HepG2 (cell line): ENCODE measurements at regions not wholly inside any gene's neighbourhood (a gene's known extent, or its start where the extent isn't known, plus 50 kb on each side); places are given as distances from the start of the nearest gene placed in this dataset.

Experiments
- ATAC-seq: fragments of 200-7000 bp; cut with Tn5 transposase; 3 replicates; pipeline ENCODE4 v1.9.1; 2020; ENCODE audit warnings: mild to moderate bottlenecking, moderate library complexity
- BruUV-seq: library from RNA; stranded (reverse); fragments of 400-500 nt; replicated peaks from 2 replicates; lab custom pipeline; 2021; lab: Mats Ljungman, UMichigan
- CTCF ChIA-PET: fragments of 300-600 bp; formaldehyde crosslinking; extraction: SDS; loops from one replicate; lab custom pipeline; 2021; ENCODE audit warnings: low total read pairs, inconsistent platforms, low intra/inter-chr PET ratio; lab: Yijun Ruan, JAX
- POLR2A ChIA-PET: fragments of 350-600 bp; sonication (Branson Sonifier 250); formaldehyde crosslinking; loops from one replicate; lab custom pipeline; 2020; ENCODE audit warnings: antibody characterized with exemption, inconsistent platforms; lab: Yijun Ruan, JAX
- DNase-seq: peaks from one replicate; pipeline ENCODE4 v3.0.0-alpha.2; 2015; ENCODE audit warnings: low spot score
- FAIRE-seq: peaks from 3 replicates; lab custom pipeline; 2011; peaks lifted over from hg19 to GRCh38; lab: Jason Lieb, UNC
- H2AFZ ChIP-seq: one replicate; pipeline ENCODE4 v1.6.1; 2011; ENCODE audit warnings: low read length, inconsistent platforms
- H3K27ac ChIP-seq: fragments of 300-600 bp; 3 replicates; pipeline ENCODE4 v1.8.0; 2011; ENCODE audit warnings: mixed run types, mild to moderate bottlenecking, mixed read lengths, low read length, inconsistent platforms; ENCODE audit not compliant: insufficient read depth; ENCODE audit errors: extremely low read length
- H3K27me3 ChIP-seq, 2 experiments: fragments of 200-600 bp in 1 of 2; 2 replicates in 1 of 2; 3 replicates in 1 of 2; pipeline versions ENCODE4 v1.6.0 to v1.8.0; 2011; ENCODE audit warnings: low read length in 2 of 2, mild to moderate bottlenecking in 2 of 2, moderate library complexity in 2 of 2, inconsistent platforms in 1 of 2; ENCODE audit not compliant: insufficient read depth in 2 of 2, control insufficient read depth in 1 of 2
- H3K36me3 ChIP-seq, 2 experiments: fragments of 200-600 bp in 1 of 2; replicated peaks in 1 of 2; 2 replicates in 1 of 2; 3 replicates in 1 of 2; pipeline versions ENCODE4 v1.5.1 to v1.8.0; 2011; ENCODE audit warnings: low read length in 2 of 2, inconsistent platforms in 1 of 2; ENCODE audit not compliant: insufficient read depth in 2 of 2, control insufficient read depth in 1 of 2
- H3K4me1 ChIP-seq: 2 replicates; pipeline ENCODE4 v1.5.1; 2012; ENCODE audit warnings: low read length, inconsistent platforms; ENCODE audit not compliant: insufficient read depth
- H3K4me2 ChIP-seq: 2 replicates; pipeline ENCODE4 v1.6.0; 2011; ENCODE audit warnings: low read depth, low read length, inconsistent platforms
- H3K4me3 ChIP-seq, 3 experiments: fragments of 200-600 bp in 1 of 3; sonication (generic), shearing (Covaris generic) in 1 of 3; replicated peaks in 1 of 3; 2 replicates each; pipeline ENCODE4 v1.5.1; 2011 to 2016; ENCODE audit warnings: low read length in 3 of 3, inconsistent platforms in 2 of 3, low read depth in 2 of 3, mild to moderate bottlenecking in 2 of 3, control low read depth in 1 of 3, mixed read lengths in 1 of 3; ENCODE audit not compliant: insufficient read depth in 1 of 3
- H3K79me2 ChIP-seq: one replicate; pipeline ENCODE4 v1.6.1; 2011; ENCODE audit warnings: low read length, inconsistent platforms; ENCODE audit not compliant: insufficient read depth
- H3K9ac ChIP-seq: 2 replicates; pipeline ENCODE4 v1.6.0; 2011; ENCODE audit warnings: mild to moderate bottlenecking, low read depth, low read length, inconsistent platforms; ENCODE audit not compliant: insufficient read depth
- H3K9me3 ChIP-seq: 2 replicates; pipeline ENCODE4 v1.5.1; 2012; ENCODE audit warnings: mild to moderate bottlenecking, low read length
- H4K20me1 ChIP-seq: 2 replicates; pipeline ENCODE4 v1.6.0; 2011; ENCODE audit warnings: inconsistent platforms, mild to moderate bottlenecking, low read length, moderate library complexity; ENCODE audit not compliant: insufficient read depth
- ATF2 ChIP-seq: sonication (generic); formaldehyde crosslinking; IDR thresholded peaks from 2 replicates; pipeline ENCODE4 v1.4.0; 2020; ENCODE audit warnings: missing genetic modification reagents
- ATF3 ChIP-seq: sonication (generic); formaldehyde crosslinking; IDR thresholded peaks from 2 replicates; pipeline ENCODE4 v1.4.0; 2020; ENCODE audit warnings: missing genetic modification reagents
- CEBPG ChIP-seq: IDR thresholded peaks from 2 replicates; pipeline ENCODE4 v1.6.1; 2016
- EEA1 ChIP-seq: sonication (generic); formaldehyde crosslinking; IDR thresholded peaks from 2 replicates; pipeline ENCODE4 v1.5.1; 2020; ENCODE audit warnings: mild to moderate bottlenecking, missing genetic modification reagents, borderline replicate concordance
- ETV6 ChIP-seq: sonication (generic); formaldehyde crosslinking; conservative IDR thresholded peaks from 2 replicates; pipeline ENCODE4 v1.4.0; 2020; ENCODE audit warnings: missing genetic modification reagents
- HDAC1 ChIP-seq: sonication (generic); formaldehyde crosslinking; IDR thresholded peaks from 2 replicates; pipeline ENCODE4 v1.5.1; 2020; ENCODE audit warnings: mild to moderate bottlenecking, missing genetic modification reagents
- HIC2 ChIP-seq: sonication (generic); formaldehyde crosslinking; IDR thresholded peaks from 2 replicates; pipeline ENCODE4 v1.9.0; 2022; ENCODE audit warnings: low read depth, missing genetic modification reagents
- MAFK ChIP-seq, 2 experiments: IDR thresholded peaks in 1 of 2; conservative IDR thresholded peaks in 1 of 2; 2 replicates each; pipeline ENCODE4 v1.6.1; 2011; ENCODE audit warnings: improper control_type of control experiment in 2 of 2, low read length in 2 of 2
- NFATC3 ChIP-seq: sonication (generic); formaldehyde crosslinking; IDR thresholded peaks from 2 replicates; pipeline ENCODE4 v1.5.1; 2020; ENCODE audit warnings: mild to moderate bottlenecking, missing genetic modification reagents
- NFE2L1 ChIP-seq: sonication (generic); formaldehyde crosslinking; IDR thresholded peaks from 2 replicates; pipeline ENCODE4 v1.4.0; 2020; ENCODE audit warnings: missing genetic modification reagents, mild to moderate bottlenecking, borderline replicate concordance
- ONECUT2 ChIP-seq: sonication (generic); formaldehyde crosslinking; IDR thresholded peaks from 2 replicates; pipeline ENCODE4 v1.4.0; 2020; ENCODE audit warnings: missing genetic modification reagents
- RBFOX2 ChIP-seq: fragments of 200-400 bp; formaldehyde crosslinking; IDR thresholded peaks from 2 replicates; pipeline ENCODE4 v1.6.1; 2017; ENCODE audit warnings: low read depth, mild to moderate bottlenecking, low read length
- RBM22 ChIP-seq: fragments of 200-400 bp; formaldehyde crosslinking; optimal IDR thresholded peaks from 2 replicates; pipeline ENCODE3; 2017; ENCODE audit warnings: mild to moderate bottlenecking, low read length, moderate library complexity
- RXRB ChIP-seq: IDR thresholded peaks from 2 replicates; pipeline ENCODE4 v1.6.1; 2016; ENCODE audit warnings: borderline replicate concordance, missing genetic modification reagents, missing compliant biosample characterization
- STAG1 ChIP-seq: sonication (generic); formaldehyde crosslinking; IDR thresholded peaks from 2 replicates; pipeline ENCODE4 v1.4.0; 2020; ENCODE audit warnings: missing genetic modification reagents
- THYN1 ChIP-seq: sonication (generic); formaldehyde crosslinking; IDR thresholded peaks from 2 replicates; pipeline ENCODE4 v1.8.1; 2023; ENCODE audit warnings: low read depth, mild to moderate bottlenecking, moderate library complexity, missing genetic modification reagents, borderline replicate concordance
- ZKSCAN5 ChIP-seq: sonication (generic); formaldehyde crosslinking; IDR thresholded peaks from 2 replicates; pipeline ENCODE4 v1.5.1; 2020; ENCODE audit warnings: mild to moderate bottlenecking, missing genetic modification reagents
- WGBS: methylation state at CpG from one replicate; pipeline ENCODE4 v1.1.6; 2017; ENCODE audit warnings: low lambda C conversion rate; 5-methylcytosine and 5-hydroxymethylcytosine counted together
- in situ Hi-C: cut with HindIII; loops from 2 replicates; pipeline ENCODE4 v1.10.0; 2017; ENCODE audit warnings: low pct_unique_long_range_greater_than_20kb; ENCODE audit not compliant: extremely low pct_ligation_motif_present
- intact Hi-C: fragments of 100-400 bp; cut with micrococcal nuclease; formaldehyde crosslinking; loops from one replicate; pipeline ENCODE4 v1.10.0; 2022; ENCODE audit not compliant: unreplicated experiment

GRCh38 chrX:98331407-98331806, 1447.7 kb downstream of the RPA4 start:
- Histone ChIP-seq H3K9me3 (no peaks in the 10 kb centered on the region), H3K79me2 (no peaks in the 10 kb centered on the region), H3K27me3 (no peaks in the 10 kb centered on the region), H4K20me1 (no peaks in the 10 kb centered on the region), H3K27ac (no peak overlapping the region), H3K4me1 (no peaks in the 10 kb centered on the region), H2AFZ (no peak overlapping the region), H3K9ac (no peak overlapping the region), H3K4me2 (no peak overlapping the region), H3K36me3 (no peaks in the 10 kb centered on the region), H3K4me3 (no peak overlapping the region)
- 0% methylated on average over 2 of the region's 2 CpGs for WGBS
- no peak for FAIRE-seq
- POLR2A ChIA-PET = no interaction called here
- no TSS peak for BruUV-seq
- ATAC-seq = no peak
- intact Hi-C loops = no loop called here
- TF ChIP-seq CEBPG (CRISPR knock-in tag) = no peak
- TF ChIP-seq HDAC1 (CRISPR knock-in tag) = no peak
- peak in 1 of 2 experiments; percentile 52; a peak in 2 of 4 replicates for TF ChIP-seq MAFK (conservative IDR thresholded peaks at IDR 0.05 in 1 of 2, IDR thresholded peaks at IDR 0.05 in 1 of 2; ENCODE audit: low read length in 2 of 2)
- no peak for TF ChIP-seq THYN1 (CRISPR knock-in tag)
- no peak for TF ChIP-seq ATF3 (CRISPR knock-in tag)
- no peak for DNase-seq
- CTCF ChIA-PET = no interaction called here
- in situ Hi-C loops = no loop called here

- in situ Hi-C loops = no loop called here
- BruUV-seq = no TSS peak
- no peak for FAIRE-seq
Observed at GRCh38 chrX:98338544-98338943, 1454.8 kb downstream of the RPA4 start.

More at GRCh38 chrX:98338544-98338943, 1454.8 kb downstream of the RPA4 start:
- CTCF ChIA-PET = no interaction called here
- H3K9me3 ChIP-seq = peaks cover 4% of the 10 kb centered on the region; the same call in 1 of the 2 replicates
- no peaks in the 10 kb centered on the region for H3K4me1 ChIP-seq
- DNase-seq (no peak), ATAC-seq (no peak)
- POLR2A ChIA-PET = no interaction called here
- no peak overlapping the region for H3K9ac ChIP-seq
- H3K27me3 ChIP-seq = no peaks in the 10 kb centered on the region
- no peaks in the 10 kb centered on the region for H3K36me3 ChIP-seq
- H2AFZ ChIP-seq = no peak overlapping the region
- intact Hi-C loops = no loop called here
- H4K20me1 ChIP-seq = no peaks in the 10 kb centered on the region
- no peak for TF ChIP-seq ETV6
- TF ChIP-seq ZKSCAN5 (CRISPR knock-in tag) = no peak
- no peak for TF ChIP-seq ONECUT2 (CRISPR knock-in tag)
- no peak for TF ChIP-seq RXRB (CRISPR knock-in tag)
- TF ChIP-seq EEA1 (CRISPR knock-in tag) = no peak
- TF ChIP-seq RBM22 = no peak
- no peak for TF ChIP-seq HIC2 (CRISPR knock-in tag)
- no peak for TF ChIP-seq ATF2
- no peak for TF ChIP-seq NFATC3 (CRISPR knock-in tag)
- no peak for TF ChIP-seq NFE2L1 (CRISPR knock-in tag)
- no peak for TF ChIP-seq STAG1 (CRISPR knock-in tag)
- TF ChIP-seq RBFOX2 = no peak
- H3K79me2 ChIP-seq = no peaks in the 10 kb centered on the region
- 0% methylated on average over 2 of the region's 2 CpGs for WGBS
- no peak overlapping the region for H3K4me2 ChIP-seq
- no peak overlapping the region for H3K27ac ChIP-seq
- no peak overlapping the region for H3K4me3 ChIP-seq
